GM19324 (cell line): ENCODE measurements at regions not wholly inside any gene's neighbourhood (a gene's known extent, or its start where the extent isn't known, plus 50 kb on each side); places are given as distances from the start of the nearest gene placed in this dataset.

Experiments
- ATAC-seq: cut with Tn5 transposase; IDR thresholded peaks from one replicate; pipeline ENCODE4 v1.9.1; 2021; ENCODE audit warnings: mild to moderate bottlenecking, moderate library complexity; ENCODE audit not compliant: unreplicated experiment, low FRiP score

DNA sequence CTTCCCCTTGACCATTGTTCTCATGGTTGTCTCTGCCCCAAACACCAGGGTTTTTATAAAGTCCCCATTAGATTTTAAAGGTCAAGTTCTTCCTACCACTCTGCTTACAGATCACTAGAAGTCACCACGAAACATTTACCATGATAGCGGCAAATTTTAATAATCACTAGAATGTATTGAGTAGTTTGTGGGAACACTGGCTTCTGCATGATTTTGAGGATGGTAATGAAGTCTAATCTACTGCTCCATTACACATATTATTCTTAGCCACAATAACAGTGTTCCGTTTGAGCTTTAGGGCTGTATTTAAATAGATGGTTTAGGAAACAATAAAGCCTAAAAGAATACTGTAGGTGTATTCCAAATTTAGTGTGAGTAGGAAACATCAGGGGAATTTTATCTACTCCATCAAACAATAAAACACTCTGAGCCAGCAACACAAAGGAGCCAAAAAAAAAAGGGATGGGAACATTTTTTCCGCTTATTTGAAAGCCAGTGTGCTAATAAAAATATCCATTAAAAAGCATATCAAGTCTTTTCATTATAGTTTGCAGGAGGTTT, 49.7 kb downstream of the KLF12 start:
- ATAC-seq, result no peak

DNA sequence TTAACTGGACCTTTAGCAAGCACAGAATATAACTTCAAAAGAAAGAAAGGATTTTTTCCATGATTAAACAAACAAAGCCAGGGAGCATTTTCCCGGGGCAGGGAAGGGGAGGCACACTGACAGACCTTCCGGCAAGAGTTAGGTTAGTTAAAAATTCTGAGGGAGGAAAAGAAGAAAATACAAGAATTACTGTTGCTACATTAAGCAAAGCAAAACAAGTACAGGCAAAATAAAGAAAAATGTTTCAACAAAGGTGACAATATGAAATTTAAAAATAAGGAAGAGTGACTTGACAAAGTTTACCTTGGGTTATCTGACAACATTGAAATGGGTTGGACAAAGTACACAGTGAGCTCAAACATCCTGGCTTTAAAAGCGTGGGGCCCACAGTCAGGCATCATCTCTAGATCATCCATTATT, 51.5 kb downstream of the KLF12 start:
- ATAC-seq, result no peak

DNA sequence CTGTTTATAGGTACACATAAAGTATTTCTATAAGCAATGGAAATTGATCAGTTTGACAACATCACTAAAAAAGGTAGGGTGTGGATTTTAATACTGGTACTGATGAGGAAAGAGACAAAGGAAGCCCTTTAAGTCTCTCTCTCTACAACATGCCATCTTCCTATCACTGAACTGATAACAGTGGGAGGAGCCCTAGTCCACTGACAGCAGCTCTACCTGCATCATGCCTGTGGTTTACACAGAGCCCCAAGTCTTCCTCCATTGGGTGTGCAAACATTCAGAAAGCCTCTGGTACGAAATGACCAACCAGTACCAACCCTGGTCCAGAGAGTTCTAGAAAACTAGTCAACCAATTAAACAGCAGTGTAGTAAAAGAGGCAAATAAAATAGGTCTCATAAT, 53.4 kb downstream of the KLF12 start:
- ATAC-seq, result no peak

DNA sequence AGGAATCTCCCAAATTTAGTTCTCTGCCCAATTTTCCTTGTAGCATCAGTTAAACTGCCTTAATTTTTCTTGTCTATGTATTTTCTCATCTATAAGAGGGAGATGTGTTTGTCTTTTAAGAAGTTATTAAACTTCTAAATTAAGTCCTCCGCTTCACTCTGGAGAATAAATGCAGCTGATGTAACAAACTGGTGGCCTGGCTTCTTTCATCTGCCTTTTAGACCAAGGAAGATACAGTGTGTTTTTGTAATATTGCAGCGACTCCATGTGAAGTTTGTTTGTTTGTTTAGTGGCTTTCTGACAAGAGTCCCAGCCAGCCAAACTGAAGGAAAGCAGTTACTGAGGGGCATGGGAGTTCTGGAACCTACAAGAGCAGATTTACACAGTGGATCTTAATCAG, 56.4 kb downstream of the KLF12 start:
- no peak for ATAC-seq

DNA sequence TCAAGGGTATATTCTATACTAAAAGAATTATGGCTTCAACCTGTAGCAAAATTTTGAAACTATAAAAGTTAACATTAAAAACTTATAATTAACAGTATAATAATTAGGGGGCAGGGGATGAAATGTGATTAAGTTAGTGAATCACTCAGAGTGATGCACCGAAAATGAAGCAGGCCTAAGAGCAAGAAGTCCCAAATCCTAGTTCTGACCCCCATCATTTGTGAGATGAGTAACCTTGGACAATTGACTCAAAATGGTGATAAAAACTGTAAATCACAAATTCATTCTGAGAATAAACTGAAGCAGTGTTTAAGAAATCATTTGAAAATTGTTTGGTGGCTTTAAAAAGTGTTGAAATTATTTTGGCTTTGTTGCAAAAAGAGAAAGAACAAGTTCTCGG, 56.8 kb downstream of the KLF12 start:
- no peak for ATAC-seq

DNA sequence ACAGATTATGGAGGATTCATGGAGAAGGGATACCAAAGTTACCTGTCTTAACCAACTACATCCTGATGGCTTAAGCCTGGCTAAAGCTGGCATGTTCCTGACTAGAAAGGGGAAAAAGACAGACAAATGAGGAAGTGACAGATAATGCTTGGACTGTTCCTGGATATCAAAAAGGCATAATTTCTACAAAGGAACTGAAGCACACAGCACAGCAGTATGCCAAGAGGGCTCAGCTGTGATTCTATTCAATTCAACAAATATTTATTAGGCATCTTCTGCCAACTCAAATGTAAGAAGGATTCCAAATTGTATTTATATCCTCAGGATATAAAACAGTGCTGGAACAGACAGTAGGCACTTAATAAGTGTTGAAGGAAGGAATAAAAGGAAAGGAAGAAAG, 59.5 kb downstream of the KLF12 start:
- no peak for ATAC-seq

DNA sequence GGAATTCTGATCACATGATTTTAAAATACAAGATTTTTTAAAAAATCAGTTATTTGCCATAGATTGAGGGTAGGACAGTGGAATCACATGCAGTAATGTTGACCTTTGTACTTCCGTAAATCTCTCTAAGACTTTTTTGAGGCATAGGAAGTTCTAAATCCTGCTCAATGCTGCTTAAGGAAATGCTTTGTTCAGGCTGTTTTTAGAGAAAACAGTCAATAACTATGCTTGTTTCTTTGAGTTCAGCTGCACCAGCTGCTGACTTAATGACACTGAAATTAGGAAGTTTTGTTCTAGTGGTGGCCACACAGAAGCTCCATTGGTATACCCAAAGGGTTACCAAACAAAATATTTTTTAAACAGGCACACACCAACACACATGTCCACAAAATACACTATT, 60.9 kb downstream of the KLF12 start:
- ATAC-seq, result no peak

DNA sequence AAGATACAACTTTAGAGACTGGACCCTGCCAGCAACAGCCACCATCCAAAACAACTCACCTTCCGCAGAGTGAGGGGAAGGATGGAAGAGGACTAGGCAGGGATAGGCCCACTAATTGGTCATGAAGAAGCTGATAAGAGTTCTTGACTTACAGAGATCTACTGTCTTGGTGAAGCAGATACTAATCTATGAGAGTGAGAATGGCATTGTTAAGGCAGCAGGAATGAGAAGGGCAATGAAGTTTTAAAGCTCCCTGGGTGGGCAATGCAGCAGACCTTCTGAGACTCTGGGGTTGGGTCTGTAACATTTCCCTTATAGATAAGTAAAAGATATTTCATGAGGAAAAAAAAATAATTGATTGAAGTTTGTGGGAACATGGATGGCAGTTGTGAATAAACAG, 63.7 kb downstream of the KLF12 start:
- no peak for ATAC-seq

DNA sequence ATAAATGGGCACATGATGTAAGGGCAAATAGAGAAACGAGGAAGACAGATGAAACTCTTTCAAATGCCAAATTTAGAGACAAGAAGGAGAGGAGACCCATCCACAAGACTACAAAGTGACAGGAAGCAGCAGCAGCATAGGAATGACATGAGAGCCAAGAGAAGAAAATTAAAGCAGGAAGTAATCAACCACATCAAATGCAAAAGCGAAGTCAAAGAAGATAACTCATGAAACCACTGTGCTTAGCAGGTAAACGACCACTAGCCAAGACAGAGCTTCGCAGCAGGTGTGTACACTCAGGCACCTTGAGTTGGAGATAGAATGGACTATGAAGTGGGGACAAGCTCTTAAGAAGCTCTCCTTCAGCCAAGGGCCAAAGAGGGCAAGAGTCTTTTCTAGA, 64.1 kb downstream of the KLF12 start:
- no peak for ATAC-seq

DNA sequence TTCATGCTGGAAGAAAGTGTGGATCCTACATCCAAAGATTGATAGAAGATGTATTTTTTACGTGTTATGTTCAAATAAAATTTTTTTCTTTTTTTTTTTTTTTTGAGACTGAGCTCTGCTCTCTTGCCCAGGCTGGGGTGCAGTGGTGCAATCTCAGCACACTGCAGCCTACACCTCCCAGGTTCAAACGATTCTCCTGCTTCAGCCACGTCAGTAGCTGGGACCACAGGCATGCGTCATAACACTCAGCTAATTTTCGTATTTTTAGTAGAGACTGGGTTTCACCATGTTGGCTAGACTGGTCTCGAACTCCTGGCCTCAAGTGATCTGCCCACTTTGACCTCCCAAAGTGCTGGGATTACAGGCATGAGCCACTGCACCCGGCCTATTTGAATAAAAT, 65.7 kb downstream of the KLF12 start:
- no peak for ATAC-seq

DNA sequence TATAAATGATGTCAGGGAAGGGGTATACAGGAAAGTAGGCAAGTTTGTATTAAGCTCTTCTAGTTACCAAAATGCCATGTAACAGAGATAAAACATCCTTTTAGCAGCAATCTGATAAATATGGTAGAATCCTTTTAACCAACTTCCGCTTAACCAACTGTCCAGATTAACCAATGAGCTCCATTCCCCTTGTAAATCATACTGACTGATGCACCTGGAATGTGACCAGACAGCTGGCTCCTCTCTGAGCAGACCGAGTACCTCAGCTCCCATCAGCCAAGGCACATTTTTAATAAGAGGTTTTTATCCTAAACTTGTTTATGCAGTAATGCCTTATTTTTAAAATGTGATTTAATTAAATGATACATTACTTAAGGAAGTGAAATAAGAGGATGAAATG, 66.4 kb downstream of the KLF12 start:
- ATAC-seq, result no peak

DNA sequence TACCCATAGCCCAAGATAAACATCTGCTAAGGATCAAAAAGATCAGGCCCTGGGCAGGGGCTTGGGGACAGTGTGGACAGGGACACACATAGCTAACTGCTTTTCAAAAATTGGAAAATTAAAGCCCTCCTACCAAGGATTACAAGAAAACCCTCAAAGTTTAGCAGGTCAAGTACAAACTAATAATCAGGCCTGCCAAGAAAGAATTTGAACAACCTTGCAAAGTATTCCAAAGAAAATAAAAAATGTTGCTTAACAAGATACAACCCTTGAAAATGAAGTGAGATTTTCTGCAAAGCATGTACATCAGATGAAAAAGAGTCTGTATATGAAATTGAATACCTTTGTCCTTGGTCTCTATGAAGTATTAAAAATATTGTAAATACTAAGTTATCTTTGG, 67.3 kb downstream of the KLF12 start:
- no peak for ATAC-seq

DNA sequence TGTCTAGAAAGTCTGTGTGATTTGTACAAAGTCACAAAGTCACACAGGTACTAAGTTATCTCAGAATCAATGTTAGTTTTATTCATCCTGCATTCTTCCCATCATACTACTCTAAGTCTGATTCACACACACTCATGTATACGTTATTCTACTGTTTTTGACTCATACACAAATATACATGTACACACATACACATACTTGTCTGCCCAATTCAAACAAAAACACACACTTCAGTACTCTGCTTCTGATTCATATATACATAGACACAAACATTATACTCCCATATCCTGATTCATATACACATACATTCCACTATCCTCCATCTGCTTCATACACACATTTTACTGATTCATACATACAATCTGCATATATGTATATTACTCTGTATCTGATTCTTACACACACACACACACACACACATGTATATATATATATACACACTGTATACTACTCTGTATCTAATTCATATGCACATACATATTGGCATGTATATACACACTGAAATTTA, 69.3 kb downstream of the KLF12 start:
- ATAC-seq, result no peak

DNA sequence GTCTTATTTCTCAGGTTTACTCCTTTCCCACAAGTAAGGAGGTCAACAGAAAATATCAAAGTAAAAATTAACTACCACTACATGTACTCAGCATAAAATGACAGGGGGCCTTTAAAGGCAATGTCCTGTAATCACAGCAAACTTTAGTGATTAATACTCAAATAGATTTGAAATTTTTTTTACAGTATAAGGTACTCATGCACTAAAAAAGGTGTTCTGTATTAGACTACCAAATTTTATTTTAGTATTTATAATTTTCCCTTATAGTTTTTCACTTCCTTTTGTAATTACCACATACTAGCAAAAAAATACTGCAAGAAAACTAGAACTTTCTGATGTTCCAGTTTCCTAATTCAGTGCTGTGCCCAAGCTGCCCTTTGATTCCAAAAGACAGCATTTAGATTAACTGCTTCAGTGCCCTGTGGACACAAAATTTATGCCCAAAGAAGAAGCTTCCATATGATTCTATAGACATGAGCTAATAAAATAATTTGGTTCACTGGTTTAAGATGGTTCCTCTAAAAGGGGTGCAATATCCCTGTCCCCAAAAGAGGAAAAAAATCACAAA, 70.6 kb downstream of the KLF12 start:
- ATAC-seq, result no peak

DNA sequence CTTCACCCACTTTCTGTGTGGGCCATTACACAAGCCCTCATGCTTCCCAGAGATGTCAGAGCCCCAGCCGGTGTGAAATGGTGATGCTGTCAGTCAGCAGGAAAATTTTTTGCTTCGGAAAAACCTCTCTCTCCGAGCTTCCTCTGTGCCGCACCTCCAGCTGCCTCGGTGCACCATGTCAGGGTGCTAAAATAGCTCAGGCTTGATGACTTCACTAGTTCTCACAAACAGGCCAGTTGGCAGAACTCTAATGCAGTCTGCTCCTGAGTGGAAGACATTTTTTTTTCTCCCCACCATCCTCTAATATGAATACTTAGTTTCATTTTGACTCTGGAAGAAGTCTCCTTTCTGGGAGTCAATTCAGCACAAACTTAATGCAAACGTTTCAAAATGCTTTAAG, 71.3 kb downstream of the KLF12 start:
- peak; percentile 68 for ATAC-seq

DNA sequence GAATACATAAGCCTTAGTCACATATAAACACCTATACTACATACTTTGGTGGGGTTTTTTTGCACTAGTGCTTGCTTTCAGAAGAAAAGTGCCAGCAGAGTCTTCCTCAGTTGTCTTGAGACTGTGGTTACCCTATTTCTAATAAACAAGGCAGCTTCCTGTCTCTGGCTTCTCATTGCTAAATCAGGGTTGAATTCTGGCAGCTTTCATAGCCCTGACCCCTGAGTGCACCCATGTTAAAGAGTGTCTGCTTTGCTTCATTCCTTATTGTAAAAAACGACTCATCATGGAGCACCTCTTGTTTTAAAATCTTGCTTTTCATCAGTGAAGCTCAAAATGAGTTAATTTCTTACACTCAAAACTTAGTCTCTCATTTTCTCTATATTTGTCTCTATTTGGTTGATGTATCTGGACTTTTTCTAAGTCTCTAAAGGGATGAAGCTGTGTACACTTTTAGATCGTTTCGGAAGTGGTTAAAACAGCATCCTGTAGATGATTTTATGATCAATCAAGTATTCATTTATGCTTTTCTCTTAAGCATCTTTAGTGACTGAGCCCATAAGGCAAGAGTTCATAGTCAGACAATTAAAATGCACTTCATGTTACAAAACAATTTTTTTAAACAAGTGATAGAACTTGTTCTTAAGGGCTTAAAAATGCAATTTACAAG, 72.1 kb downstream of the KLF12 start:
- ATAC-seq, result peak; percentile 84

DNA sequence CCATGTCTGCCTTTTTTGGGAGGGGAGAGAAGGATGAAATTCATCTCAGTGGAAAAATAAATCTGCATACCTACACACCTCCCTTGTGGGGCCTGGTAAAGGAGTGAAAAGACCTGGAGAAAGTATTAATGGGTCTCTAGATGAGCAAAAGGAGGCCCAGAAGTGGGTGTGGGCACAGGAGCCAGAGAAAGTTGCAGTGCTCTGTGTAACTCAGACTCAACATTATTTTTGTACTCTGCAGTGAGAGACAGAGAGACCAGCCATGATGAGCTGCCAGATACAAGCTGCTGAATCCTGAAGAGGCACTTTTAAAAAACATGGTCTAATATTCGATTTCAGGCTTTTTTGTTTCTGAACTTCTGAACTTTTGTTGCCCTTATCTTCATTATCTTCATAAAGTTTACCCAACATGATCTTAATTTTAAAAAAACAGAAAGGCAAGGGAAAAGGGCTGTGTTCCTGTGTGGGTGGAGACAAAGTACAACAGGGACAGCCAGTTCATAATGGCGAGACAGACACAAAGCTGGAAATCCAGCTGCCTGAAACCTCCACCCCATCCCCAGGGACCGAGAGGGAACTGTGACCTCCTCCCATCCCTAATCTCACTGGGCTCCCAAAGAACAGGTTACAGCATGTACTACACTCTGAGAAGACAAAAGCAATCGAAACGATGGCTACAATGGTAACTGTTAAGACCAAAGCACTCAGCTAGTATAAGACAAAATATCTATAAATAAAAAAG, 77.2 kb downstream of the KLF12 start:
- ATAC-seq, result no peak

DNA sequence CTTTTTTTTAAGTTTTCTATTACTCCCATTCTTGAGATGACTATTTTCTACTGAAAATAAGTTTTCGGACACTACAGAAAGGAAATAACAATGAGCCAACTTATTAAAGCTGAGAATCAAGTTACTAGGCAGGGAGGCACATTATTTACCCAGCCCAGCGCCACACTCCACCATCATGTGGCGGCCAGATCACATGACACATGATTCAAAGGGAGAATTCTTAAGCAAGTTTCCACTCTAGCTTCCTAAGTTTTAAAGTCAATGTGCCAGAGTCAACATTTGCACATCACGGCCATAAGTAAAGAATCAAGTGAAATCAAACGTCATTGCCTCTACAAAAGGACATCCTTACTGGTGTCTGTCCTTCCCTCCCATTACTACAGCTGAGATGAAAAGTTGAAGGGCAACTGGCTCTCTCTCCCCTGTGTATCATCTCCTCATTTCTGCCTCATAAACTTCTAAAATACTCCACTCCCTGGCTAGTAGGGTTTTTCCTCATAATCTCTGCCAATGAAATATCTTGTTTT, 81.7 kb downstream of the KLF12 start:
- no peak for ATAC-seq

DNA sequence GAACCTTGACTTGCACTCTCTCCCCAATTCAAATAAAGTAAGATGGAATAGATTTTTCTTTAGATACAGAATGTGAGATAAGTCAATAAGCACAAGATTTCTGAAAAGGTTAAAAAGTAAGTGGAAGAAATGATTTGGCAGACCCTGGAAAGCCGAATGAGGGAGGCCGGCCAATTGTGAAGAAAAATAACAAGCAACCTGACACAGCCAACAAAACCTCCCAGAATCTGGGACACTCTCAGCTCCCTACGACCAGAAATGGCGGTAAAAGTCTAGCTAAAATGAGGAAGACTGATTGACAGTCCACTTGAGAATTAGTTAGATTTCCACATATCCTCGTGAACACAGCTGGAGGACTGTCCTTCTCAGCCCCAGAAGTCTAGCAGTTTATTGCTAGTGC, 85.4 kb downstream of the KLF12 start:
- no peak for ATAC-seq

DNA sequence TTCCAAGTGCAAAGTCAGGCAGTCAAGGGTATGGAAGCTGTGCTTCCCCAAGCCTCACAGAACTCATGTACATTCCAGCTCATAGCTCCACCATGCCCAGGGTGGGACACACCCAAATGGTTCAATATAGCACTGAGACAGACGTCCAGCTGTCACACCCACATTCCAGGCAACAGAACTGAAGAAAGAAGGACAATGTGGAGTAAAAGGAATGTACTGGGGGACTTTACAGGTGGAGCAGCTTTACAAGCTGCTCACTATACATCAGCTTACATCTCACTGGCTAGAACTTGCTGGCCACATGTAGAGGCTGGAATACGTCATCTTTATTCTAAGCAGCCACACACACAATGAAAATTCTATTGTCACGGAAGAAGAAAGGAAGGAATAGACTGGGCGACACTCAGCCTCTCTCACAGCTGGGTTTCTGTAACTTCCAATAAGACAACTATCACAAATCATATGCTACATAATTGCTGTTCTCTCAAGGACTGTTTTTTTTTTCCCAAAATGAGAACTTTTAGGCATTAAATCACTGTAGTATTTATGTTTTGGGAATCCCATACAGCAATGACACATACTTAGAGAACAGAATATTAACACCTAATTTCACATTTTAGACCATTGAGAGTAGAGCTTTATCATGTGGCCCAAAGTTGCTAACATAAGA, 86.1 kb downstream of the KLF12 start:
- no peak for ATAC-seq

DNA sequence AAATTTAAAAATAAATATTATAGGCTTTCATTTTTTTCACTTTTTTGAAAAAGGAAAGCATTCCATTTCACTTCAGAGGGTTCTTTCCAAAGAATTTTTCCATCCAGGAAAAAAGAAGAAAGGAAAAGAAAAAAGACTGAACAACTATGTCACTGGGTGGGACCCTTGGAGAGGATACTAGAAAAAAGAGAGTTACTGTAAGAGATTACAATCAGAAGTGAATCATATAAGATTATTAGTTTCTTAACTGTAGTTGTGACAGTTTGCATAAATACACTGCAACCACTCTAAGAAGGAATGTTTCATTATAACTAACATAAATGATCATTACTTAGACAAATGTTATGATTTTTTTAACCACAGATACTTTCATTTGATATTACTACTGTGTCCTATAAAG, 87.8 kb downstream of the KLF12 start:
- no peak for ATAC-seq
